GM18502 (cell line): ENCODE measurements at regions not wholly inside any gene's neighbourhood (a gene's known extent, or its start where the extent isn't known, plus 50 kb on each side); places are given as distances from the start of the nearest gene placed in this dataset.

Experiments used
- ATAC-seq: cut with Tn5 transposase; IDR thresholded peaks from one replicate; pipeline ENCODE4 v1.9.1; 2021; ENCODE audit warnings: mild to moderate bottlenecking; ENCODE audit not compliant: unreplicated experiment, poor library complexity

DNA sequence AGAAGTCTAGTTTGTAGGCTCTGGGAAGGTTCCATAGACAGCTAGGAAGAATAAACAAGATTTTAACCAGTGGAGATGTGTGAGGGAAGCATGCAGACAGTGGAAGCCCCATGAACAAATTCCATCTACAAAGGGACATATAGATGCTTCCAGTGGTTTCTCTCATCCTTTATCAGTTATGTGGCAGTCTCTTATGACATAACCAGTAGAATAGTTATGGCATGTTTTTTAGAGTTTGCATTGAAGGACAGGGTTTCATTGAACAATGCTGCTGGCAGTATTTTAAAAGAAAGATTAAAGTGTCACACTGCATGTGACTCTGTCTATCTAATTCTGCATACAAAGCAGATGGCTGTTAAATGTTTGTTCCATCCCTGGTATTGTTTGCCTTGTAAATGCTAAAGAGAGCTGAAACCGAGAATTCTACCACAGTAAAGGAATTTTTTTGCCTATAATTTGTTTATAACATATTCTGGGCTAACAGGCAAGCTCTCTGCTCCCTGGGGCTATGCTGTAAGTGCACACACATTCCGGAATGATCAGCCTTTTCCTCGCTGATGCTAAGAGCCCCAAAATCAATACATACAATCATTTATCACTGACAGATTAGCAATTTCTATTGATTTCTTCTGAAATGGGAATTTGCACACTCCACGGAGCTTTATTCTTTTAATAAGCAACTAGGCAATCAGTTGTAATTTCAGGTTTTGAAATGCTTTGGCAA lies 76.8 kb upstream of the PELI1 start:
- ATAC-seq: no peak

DNA sequence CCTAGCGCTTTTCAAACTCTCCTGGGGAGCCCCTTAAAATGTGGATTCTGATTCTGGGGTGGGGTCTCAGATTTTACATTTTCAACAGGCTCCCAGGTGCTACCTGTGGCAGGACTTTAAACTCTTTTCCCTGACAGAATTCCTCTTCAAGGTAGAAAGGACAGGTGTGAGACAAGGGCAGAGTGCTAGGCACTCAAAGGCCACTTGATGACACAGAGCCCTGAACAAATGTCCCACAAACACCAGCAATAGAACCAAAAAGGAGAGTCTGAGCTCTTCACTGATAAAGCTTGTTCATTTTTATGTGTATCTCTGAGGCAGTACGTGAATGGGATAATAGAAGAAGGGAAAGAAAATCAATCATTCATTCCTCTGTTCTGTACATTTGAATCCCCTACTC lies 77.7 kb upstream of the PELI1 start:
- no peak for ATAC-seq

DNA sequence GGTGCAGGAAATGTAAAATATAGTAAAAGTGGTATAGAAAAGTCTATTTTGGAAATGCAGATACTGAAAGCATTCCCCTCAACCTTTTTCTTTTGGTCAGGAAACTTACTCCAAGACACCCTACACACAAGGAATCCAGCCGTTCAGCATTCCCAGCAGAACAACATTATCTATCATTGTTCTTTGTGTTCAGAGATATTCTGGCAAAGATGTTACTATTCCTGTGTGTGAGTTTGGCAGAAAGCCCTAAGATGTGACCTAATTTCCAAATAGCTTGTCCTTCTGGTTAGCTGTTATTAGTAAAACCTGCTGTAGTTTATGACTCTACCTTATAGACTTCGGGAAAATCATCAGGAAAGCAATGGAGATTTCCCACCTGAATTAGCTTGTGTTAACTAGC lies 78.1 kb upstream of the PELI1 start:
- ATAC-seq: no peak

DNA sequence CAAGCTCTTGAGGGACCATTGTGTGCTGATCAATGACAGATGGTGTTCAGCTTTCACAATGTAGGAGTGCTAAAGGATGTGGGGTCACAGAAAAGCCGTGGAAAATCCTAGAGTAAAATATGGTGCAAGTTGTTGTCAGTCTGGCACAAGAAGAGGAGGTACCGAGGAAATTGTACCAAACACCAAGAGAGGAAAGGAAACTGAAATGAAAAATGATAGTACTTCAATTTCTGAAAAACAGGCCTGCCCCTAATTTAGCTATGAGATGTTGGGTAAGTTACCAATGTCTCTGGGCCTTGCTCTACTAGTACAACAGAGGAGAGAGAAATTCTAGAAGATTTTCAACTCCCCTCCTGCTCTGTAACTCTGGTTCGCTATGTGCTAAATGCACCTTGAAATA lies 78.8 kb upstream of the PELI1 start:
- ATAC-seq: peak; percentile 67

DNA sequence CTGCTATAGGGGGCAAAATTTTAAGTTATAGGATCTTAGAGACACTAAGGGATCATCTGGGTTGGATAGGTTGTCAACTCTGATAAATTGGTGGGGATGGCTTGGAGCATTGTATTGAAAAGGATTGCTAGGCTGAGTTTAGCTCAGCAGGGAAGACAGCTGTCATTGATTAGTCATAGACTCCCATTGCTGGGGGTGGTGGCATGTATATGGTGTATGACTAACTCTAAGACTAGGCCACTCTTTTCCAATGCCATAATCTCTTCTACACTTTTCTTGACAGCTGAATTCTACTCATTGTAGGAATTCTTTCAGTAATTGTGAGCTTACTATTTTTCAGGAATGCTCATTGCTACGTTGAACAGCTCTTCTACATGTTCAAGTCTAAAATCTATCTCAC lies 81.3 kb upstream of the PELI1 start:
- ATAC-seq: no peak

DNA sequence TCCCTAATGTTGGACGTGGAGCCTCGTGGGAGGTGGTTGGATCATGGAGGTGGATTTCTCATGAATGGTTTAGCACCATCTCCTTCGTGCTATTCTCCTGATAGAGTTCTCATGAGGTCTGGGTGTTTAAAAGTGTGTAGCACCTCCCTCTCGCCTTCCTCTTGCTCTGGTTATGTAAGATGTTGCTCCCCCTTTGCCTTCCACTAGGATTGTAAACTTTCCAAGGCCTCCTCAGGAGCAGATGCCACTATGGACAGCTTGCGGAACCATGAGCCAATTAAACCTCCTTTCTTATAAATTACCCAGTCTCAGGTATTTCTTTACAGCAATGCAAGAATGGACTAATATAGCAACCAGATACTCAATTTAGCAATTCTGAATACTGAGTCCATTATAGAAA lies 82.4 kb upstream of the PELI1 start:
- no peak for ATAC-seq

DNA sequence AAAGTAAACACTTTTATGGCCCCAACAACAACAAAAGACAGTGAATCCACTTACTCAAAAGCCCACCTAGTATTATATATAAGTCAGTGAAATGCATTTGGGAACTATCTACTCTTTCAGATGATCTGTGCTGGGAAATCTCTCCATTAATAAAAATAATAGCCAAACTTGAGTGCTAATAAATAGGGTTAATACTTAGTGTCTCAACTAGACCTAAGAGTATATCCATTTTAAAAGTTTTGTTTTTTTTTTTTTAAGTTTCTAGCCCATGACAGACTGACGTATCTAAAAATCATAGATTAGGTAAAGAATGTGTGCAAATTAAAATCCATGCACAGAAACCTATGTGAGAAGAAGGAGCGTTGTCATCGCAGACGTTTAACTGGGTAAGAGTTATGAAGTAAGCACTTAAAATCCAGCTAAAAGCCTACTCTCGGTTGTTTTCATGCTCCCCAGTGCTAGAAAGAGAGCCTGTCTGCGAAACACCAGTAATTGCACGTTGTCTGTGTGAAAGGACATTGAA lies 83.4 kb upstream of the PELI1 start:
- no peak for ATAC-seq

DNA sequence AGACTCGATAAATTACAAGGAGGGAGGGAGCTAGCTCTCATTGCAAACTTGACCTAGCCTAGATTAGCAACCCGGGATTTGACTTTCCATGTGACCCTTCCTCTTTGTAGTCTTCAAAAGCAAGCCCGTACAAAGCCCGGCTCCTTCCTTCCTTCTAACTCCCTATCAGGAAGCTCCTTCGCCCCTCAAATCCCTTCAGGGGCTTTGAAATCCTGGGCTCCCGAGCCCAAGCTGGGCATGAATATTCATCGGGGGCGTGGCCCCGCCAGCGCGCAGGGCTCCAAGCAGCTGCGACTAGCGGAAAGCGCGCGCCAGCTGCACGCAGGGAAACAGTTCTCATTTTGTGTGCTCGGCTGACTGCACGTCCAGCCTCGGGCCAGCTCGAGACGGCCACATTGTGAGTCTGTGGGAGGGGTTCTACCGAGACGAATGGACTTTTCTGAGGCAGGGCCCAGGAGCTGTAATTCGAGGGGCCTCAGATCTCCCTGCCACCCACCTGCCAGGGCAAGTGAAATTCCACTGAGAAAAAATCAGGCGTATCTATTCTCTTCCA lies 84.0 kb upstream of the PELI1 start:
- ATAC-seq: peak; percentile 98

DNA sequence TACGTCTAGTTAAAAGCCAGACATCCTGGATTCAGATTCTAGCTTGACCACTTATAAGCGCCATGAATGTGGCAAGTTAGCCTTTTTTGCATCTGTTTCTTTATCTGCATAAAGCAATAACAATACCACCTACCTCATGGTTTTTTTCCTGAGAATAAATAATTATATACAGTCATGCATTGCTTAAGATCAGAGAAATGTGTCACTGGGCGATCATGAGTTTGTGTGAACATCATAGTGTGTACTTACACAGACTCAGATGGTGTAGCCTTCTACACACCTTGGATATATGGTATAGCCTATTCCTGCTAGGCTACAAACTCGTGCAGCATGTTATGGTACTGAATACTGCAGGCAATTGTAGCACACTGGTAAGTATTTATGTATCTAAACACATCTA lies 84.7 kb upstream of the PELI1 start:
- ATAC-seq: no peak

DNA sequence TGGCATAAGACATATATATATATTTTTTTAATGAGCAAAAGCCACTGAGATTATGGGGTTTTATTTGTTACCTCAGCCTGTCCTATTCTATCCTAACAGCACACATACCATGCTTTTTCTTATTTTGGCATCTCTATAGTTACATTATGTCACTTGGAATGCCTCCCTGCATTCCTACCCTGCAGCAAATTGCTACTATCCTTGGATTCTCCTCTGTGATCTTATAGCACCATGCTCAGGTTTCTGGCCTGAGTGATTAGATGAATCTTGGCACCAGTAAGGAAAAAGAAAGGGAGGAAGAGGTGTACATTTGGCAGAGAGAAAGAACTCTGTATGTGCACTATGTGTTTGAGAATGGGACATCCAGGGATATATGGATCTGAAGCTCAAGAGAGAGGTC lies 86.3 kb upstream of the PELI1 start:
- no peak for ATAC-seq

DNA sequence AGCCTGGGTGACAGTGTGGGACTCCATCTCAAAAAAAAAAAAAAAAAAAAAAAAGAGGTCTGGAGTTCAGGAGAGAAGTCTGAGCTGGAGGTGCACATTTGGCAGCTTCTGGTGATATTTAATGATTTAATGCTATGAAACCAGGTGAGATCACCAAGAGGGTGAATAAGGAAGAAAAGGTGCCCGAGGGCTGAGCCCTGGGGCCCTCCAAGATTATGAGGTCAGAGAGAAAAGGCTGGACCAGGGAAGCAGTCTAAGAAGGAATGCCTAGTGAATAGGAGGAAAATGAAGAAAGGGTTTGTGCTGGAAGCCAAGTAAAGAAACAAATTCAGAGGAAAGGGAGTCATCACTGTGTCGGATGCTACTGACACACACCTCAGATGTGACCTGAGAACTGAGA lies 88.0 kb upstream of the PELI1 start:
- ATAC-seq: no peak

DNA sequence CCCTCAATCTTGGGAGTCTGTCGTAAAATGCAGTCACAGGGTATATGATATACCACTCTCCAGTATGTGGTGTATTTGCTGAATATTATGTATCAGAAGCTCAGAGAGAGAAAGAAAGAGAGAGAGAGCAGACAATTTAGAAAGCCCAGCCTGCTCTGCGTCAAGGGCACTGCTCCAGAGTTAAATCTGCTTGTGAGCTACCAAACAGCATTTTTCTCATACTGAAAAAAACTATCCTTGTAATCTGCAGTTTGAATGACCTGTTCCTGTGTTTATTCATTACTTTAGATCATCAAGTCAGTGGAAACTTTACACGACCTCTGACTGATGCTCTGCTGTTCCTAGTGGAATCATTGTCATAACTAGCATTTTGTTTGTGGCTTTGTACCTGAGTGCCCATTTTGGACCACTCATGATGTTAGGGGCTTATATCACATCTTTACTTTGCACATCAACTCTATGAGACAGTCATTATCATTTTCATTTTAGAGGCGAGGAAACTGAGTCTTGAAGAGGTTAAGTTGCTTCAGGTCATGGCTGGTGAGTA lies 89.2 kb upstream of the PELI1 start:
- no peak for ATAC-seq

DNA sequence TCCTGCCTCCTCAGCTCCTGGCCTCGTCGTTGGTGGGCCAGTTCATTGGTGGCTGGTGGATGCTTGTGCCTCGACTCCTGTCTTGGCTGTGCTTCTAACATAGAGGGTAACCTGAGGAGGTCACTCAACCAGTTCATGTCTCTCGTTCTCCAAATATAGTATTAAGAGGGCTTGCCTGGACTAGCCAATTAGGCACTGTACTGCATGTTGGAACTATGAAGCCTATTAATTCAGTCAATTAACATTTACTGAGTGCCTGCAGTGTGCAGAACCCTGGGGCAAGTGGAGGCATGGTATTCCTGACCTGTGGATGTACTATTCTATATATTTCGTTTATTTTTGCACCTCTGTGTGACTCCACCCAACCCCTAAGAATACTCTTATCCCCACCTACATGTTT lies 89.9 kb upstream of the PELI1 start:
- no peak for ATAC-seq

DNA sequence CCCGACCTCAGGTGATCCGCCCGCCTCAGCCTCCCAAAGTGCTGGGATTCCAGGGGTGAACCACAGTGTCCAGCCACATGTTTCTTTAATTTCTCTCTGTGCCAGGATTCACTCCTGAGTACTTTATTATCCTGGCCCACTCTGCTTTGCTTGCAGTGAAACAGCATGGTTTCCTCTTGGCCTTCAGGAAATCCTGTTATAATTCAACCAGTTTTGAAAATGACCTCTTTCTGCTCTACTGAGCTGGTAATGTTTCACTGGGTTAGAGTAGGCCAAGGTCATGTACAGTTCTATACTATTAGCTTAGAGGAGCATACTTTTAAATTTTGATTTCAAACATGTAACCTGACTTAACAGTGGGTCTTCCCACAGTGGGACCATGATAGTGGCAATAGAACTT lies 90.6 kb upstream of the PELI1 start:
- peak; percentile 68 for ATAC-seq

DNA sequence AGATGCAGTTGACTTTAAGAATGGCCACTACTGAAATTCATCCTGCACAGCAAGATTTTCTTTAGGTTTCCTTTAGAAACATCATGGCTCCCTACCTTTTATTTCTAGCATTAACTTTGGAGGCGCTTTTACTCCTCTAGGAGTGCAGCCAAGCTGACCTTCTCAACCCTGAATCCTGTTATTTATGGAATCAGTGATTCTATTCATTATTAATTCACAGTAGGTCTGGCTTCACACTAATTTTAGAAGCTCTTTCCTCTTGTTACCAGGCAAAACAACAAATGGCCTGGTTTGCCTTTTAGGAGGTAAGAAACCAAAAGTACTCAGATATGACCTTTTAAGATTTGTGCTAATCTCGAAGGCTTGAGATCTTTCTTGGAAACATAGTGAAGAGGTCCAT lies 93.0 kb upstream of the PELI1 start:
- ATAC-seq: no peak

DNA sequence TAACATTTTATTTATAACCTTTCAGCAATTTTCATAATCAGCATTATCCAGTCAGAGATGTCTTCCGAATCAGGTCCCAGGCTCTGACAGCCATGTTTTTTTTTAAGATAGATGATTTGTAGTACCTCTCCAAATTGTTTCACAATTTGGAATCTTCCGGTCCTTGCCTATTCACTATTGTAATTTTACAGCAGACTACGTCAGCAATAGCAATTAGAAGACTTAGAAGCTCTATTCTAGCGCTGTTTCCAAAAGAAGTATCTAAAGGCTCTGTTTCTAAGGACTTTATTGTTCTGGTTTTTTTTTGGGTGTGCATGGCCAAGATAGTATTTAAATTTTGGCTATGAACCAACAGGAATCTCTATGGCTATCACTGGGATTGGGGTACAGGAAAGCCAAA lies 94.6 kb upstream of the PELI1 start:
- no peak for ATAC-seq

DNA sequence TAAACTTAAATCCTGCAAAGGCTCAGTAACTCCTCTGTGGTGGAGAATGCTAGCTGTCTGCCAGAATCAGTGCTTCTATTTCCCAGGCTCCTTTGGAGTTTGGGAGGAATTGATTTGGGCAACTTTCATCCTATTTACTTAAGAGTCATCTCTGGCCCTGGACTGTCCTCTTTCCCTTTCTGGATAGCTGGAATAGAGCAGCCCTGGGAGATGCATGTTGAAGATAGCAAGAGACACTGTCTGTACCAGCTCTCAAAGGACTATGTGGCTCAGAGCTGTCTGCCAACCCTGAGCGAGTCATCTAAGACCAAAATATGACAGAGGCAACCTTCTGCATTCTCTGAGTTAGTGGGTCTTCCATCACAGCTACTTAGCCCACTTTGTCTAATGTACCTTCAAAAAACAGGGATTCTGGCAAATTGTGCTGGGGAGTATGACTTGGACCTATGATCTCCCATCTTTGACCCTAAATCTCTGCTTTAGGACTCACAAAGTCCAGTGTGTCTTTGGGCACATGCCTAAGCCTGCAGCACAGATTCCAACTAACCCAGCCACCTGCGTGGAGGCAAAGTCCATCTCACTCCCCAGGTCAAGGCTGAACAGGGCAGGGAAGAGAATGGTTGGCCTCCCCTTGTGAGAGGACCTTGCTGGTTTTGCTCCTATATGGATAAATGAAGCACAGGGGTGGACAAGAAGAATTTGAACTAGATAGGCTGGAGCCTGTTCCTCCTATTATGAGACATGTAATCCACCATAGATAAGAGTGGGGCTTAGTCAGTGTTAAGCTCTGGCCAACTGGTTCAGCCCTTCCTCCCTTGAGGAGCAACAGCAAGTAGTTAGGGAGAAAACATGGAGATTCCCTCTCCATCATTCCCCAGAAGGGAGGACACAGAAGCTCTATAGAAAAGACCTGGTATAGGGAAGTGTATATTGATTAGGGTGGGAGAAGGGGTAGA lies 99.1 kb upstream of the PELI1 start:
- ATAC-seq: no peak

DNA sequence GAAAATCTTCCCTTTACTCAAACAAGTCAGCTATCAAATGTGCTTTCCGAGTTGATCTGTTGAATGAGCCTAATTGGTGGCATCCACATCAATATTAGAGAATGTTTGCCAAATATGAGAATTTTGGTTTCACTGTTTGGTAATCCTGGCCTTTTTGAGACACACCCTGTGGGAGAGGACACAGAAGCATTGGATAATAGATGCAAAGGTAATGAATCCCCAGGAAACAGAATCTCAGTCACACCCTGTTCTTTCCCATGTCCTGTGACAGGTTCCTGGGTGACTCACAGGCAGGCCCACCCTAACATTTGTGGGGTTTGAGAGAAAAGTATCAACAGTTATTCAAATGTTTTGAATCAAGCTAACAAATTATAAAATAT lies 99.8 kb upstream of the PELI1 start:
- no peak for ATAC-seq

DNA sequence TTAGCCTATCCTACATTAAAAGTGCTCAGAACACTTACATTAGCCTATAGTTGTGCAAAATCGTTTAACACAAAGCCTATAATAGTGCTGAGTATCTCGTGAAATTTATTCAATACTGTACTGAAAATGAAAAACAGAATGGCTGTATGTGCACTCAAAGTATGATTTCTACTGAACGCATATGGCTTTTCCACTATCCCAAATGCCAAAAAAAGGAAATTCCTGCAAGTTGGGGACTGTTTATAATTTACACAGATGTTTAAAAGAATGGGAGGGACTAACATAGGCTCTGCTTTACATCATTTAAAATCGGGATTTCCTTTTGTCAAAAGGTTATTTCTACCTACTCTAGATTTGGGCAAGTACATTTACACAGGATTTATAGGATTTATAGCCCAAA lies 101.4 kb upstream of the PELI1 start:
- ATAC-seq: no peak

DNA sequence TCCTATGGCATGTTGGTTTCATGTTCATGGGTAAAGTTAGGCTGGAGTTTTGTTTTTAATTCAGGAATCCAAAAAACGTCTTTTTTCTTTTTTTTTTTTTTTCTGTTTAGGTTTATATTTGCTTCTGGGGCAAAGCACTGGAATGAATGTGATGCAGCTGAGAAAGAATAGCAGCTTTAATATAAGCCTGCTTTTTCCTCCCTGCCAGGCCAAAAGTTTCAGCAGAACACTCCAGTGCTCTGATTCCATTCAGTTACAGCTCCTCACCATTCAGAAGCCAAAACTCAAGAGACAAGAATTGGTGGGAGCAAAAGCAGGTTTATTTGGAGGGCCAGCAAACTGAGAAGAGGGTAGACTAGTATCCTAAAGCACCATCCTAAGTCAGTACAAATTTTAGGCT lies 102.7 kb upstream of the PELI1 start:
- no peak for ATAC-seq

DNA sequence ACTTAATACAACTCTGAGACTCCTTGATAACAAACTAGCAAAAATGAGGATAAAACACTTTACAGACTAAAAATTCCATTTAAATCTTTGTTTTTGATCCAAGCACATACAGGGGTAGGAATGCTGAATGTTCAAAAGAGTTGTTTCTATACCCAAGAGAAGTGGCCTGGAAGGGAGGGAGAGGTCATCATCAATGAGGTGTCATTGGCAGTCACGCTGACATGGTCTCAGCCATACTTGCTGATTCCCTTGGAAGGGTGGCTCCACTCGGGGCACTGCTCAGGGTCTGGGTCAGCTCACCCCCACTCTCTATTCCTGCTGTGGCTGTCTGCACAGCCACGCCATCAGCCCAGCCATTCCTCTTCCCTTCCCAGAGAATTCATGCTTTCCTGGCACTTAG lies 105.2 kb upstream of the PELI1 start:
- ATAC-seq: no peak
